RWPE2 (cell line): ENCODE measurements at regions not wholly inside any gene's neighbourhood (a gene's known extent, or its start where the extent isn't known, plus 50 kb on each side); places are given as distances from the start of the nearest gene placed in this dataset.

Experiments
- ATAC-seq: fragments of 200-7000 bp; cut with Tn5 transposase; 3 replicates; pipeline ENCODE4 v1.9.1; 2021; ENCODE audit warnings: low read depth
- DNase-seq: peaks from one replicate; pipeline ENCODE4 v3.0.0-alpha.2; 2020; ENCODE audit warnings: low spot score
- H3K27ac ChIP-seq: fragments of 450-650 bp; 2 replicates; pipeline ENCODE4 v1.5.1; 2017; ENCODE audit warnings: mild to moderate bottlenecking; ENCODE audit not compliant: poor library complexity, severe bottlenecking
- H3K27me3 ChIP-seq: fragments of 250-450 bp; sonication (Bioruptor Pico); 2 replicates; pipeline ENCODE4 v1.5.1; 2021; ENCODE audit warnings: mild to moderate bottlenecking, moderate library complexity; ENCODE audit not compliant: insufficient read depth, poor library complexity, severe bottlenecking
- H3K36me3 ChIP-seq: fragments of 250-450 bp; sonication (Bioruptor Pico); 2 replicates; pipeline ENCODE4 v1.5.1; 2020; ENCODE audit warnings: low read depth, mild to moderate bottlenecking, moderate library complexity
- H3K4me1 ChIP-seq: fragments of 250-450 bp; sonication (Bioruptor Pico); 2 replicates; pipeline ENCODE4 v1.5.1; 2021; ENCODE audit warnings: mild to moderate bottlenecking, moderate library complexity; ENCODE audit not compliant: insufficient read depth, poor library complexity, severe bottlenecking
- H3K4me3 ChIP-seq: fragments of 250-450 bp; sonication (Bioruptor Pico); 2 replicates; pipeline ENCODE4 v1.5.1; 2021; ENCODE audit warnings: mild to moderate bottlenecking, moderate library complexity; ENCODE audit not compliant: severe bottlenecking
- H3K9me3 ChIP-seq: fragments of 250-450 bp; sonication (Bioruptor Pico); 2 replicates; pipeline ENCODE4 v1.5.1; 2021; ENCODE audit warnings: mild to moderate bottlenecking, moderate library complexity; ENCODE audit not compliant: severe bottlenecking
- CTCF ChIP-seq: fragments of 450-650 bp; IDR thresholded peaks from one replicate; pipeline ENCODE4 v1.5.1; 2017; ENCODE audit warnings: mild to moderate bottlenecking, moderate library complexity; ENCODE audit not compliant: poor library complexity, severe bottlenecking

- peak overlapping the region; percentile 59 for H3K27ac ChIP-seq
- DNase-seq (no peak), ATAC-seq (no peak)
- TF ChIP-seq CTCF, result no peak
- peaks cover 15% of the 10 kb centered on the region for H3K4me1 ChIP-seq
- no peaks in the 10 kb centered on the region for H3K9me3 ChIP-seq
- H3K36me3 ChIP-seq, result no peaks in the 10 kb centered on the region
- no peak overlapping the region for H3K4me3 ChIP-seq
- H3K27me3 ChIP-seq, result no peaks in the 10 kb centered on the region
Observed at GRCh38 chr11:112310848-112311247, 50.2 kb upstream of the PLET1 start.

- no peak overlapping the region for H3K4me3 ChIP-seq
- no peak for DNase-seq
- no peak for ATAC-seq
- H3K36me3 ChIP-seq, result no peaks in the 10 kb centered on the region
- no peak overlapping the region for H3K27ac ChIP-seq
- H3K9me3 ChIP-seq, result peaks cover 8% of the 10 kb centered on the region
- TF ChIP-seq CTCF, result no peak
- no peaks in the 10 kb centered on the region for H3K27me3 ChIP-seq
- peaks cover 24% of the 10 kb centered on the region for H3K4me1 ChIP-seq
Observed at GRCh38 chr11:112315057-112315720, 54.5 kb upstream of the PLET1 start.

- ATAC-seq, result no peak
Observed at GRCh38 chr11:112315861-112316739, 55.4 kb upstream of the PLET1 start.

GRCh38 chr11:112316971-112317370, 56.3 kb upstream of the PLET1 start:
- no peaks in the 10 kb centered on the region for H3K36me3 ChIP-seq
- H3K27ac ChIP-seq, result no peak overlapping the region
- no peak for ATAC-seq
- DNase-seq, result no peak
- H3K4me1 ChIP-seq, result peaks cover 28% of the 10 kb centered on the region
- H3K4me3 ChIP-seq, result no peak overlapping the region
- peaks cover 8% of the 10 kb centered on the region for H3K9me3 ChIP-seq
- H3K27me3 ChIP-seq, result no peaks in the 10 kb centered on the region
- TF ChIP-seq CTCF, result no peak

More at GRCh38 chr11:112315861-112316739, 55.4 kb upstream of the PLET1 start:
- peaks cover 8% of the 10 kb centered on the region for H3K9me3 ChIP-seq
- H3K27ac ChIP-seq, result no peak overlapping the region
- TF ChIP-seq CTCF, result no peak
- no peak for DNase-seq
- no peaks in the 10 kb centered on the region for H3K27me3 ChIP-seq
- H3K4me3 ChIP-seq, result no peak overlapping the region
- peaks cover 25% of the 10 kb centered on the region for H3K4me1 ChIP-seq
- H3K36me3 ChIP-seq, result no peaks in the 10 kb centered on the region

GRCh38 chr11:112318184-112318591, 57.5 kb upstream of the PLET1 start:
- no peaks in the 10 kb centered on the region for H3K27me3 ChIP-seq
- TF ChIP-seq CTCF, result no peak
- DNase-seq (no peak), ATAC-seq (peak; percentile 61)
- peaks cover 8% of the 10 kb centered on the region for H3K9me3 ChIP-seq
- H3K27ac ChIP-seq, result peak overlapping the region; percentile 61
- no peaks in the 10 kb centered on the region for H3K36me3 ChIP-seq
- no peak overlapping the region for H3K4me3 ChIP-seq
- H3K4me1 ChIP-seq, result peaks cover 36% of the 10 kb centered on the region
